Spinal cord (tissue), 9 donors: ENCODE measurements at regions not wholly inside any gene's neighbourhood (a gene's known extent, or its start where the extent isn't known, plus 50 kb on each side); places are given as distances from the start of the nearest gene placed in this dataset.
"Not testable (repeated sequence)": the region's sequence is repeated elsewhere in the genome, so short reads cannot be mapped to it uniquely, and the experiment has no call there.

Source experiments
- DNase-seq, 6 donors: peaks; one replicate each; pipeline versions ENCODE4 v3.0.0 to v3.0.0-alpha.2; 2013 to 2015; ENCODE audit warnings: low spot score in 6 of 6, low read depth in 4 of 6
- H3K27ac ChIP-seq: one replicate; pipeline ENCODE4 v1.5.1; 2013; ENCODE audit warnings: low read depth, low read length, control low read depth
- H3K27me3 ChIP-seq: one replicate; pipeline ENCODE4 v1.6.1; 2013; ENCODE audit warnings: low read length; ENCODE audit not compliant: control insufficient read depth, insufficient read depth
- H3K36me3 ChIP-seq: one replicate; pipeline ENCODE4 v1.6.1; 2013; ENCODE audit warnings: low read length; ENCODE audit not compliant: control insufficient read depth, insufficient read depth
- H3K4me1 ChIP-seq: one replicate; pipeline ENCODE4 v1.6.1; 2013; ENCODE audit warnings: low read length; ENCODE audit not compliant: control insufficient read depth, insufficient read depth
- H3K4me3 ChIP-seq: one replicate; pipeline ENCODE4 v1.5.1; 2013; ENCODE audit warnings: low read depth, low read length, control low read depth
- H3K9me3 ChIP-seq: one replicate; pipeline ENCODE4 v1.6.1; 2013; ENCODE audit warnings: low read length; ENCODE audit not compliant: control insufficient read depth, insufficient read depth
- WGBS: methylation state at CpG from one replicate; pipeline ENCODE4 v1.1.5; 2013; ENCODE audit warnings: missing lambda C conversion rate; ENCODE audit not compliant: insufficient coverage; 5-methylcytosine and 5-hydroxymethylcytosine counted together
- donor health status: healthy.

- H3K27me3 ChIP-seq = no peaks in the 10 kb centered on the region
- no peak overlapping the region for H3K4me3 ChIP-seq
- H3K27ac ChIP-seq = no peak overlapping the region
- WGBS = no CpG with 5 or more reads among the region's 2 CpGs
- DNase-seq = no peak
- H3K9me3 ChIP-seq = no peaks in the 10 kb centered on the region
- H3K4me1 ChIP-seq = no peaks in the 10 kb centered on the region
- H3K36me3 ChIP-seq = no peaks in the 10 kb centered on the region
Measured at GRCh38 chr3:150273396-150273795, 134.7 kb upstream of the TSC22D2 start.

DNA sequence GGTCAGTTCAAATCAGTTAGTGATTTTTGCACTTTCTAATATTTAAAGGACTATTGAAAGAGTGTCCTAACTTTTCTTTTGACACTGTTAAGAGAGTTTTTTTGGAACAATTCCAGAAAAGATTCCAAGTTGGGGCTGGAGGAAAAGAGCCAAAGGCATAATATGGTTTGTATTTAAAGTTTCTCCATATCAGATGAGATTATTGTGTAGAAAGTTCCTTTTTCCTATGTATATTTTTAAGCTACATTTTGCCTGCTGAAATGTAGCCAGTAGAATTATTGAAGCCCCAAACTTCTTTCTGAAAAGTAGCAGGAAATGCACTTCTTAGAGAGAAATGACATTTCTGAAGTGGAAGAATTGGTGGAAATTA is 136.5 kb upstream of the TSC22D2 start:
- H3K27ac ChIP-seq = no peak overlapping the region
- no peak overlapping the region for H3K4me3 ChIP-seq
- DNase-seq = no peak
- H3K36me3 ChIP-seq = no peaks in the 10 kb centered on the region
- H3K4me1 ChIP-seq = no peaks in the 10 kb centered on the region
- H3K9me3 ChIP-seq = no peaks in the 10 kb centered on the region
- no peaks in the 10 kb centered on the region for H3K27me3 ChIP-seq

GRCh38 chr3:150270883-150271590 is 137.1 kb upstream of the TSC22D2 start:
- H3K36me3 ChIP-seq = no peaks in the 10 kb centered on the region
- H3K4me1 ChIP-seq = no peaks in the 10 kb centered on the region
- H3K4me3 ChIP-seq = no peak overlapping the region
- no peaks in the 10 kb centered on the region for H3K9me3 ChIP-seq
- 80% methylated on average over 1 of the region's 4 CpGs for WGBS
- no peak overlapping the region for H3K27ac ChIP-seq
- no peak for DNase-seq
- no peaks in the 10 kb centered on the region for H3K27me3 ChIP-seq

- H3K9me3 ChIP-seq, H3K4me1 ChIP-seq, H3K4me3 ChIP-seq, DNase-seq, H3K36me3 ChIP-seq, H3K27me3 ChIP-seq, H3K27ac ChIP-seq: not testable (repeated sequence)
- WGBS = no CpG with 5 or more reads among the region's 3 CpGs
Measured at GRCh38 chr3:150270444-150270843, 137.7 kb upstream of the TSC22D2 start.

DNA sequence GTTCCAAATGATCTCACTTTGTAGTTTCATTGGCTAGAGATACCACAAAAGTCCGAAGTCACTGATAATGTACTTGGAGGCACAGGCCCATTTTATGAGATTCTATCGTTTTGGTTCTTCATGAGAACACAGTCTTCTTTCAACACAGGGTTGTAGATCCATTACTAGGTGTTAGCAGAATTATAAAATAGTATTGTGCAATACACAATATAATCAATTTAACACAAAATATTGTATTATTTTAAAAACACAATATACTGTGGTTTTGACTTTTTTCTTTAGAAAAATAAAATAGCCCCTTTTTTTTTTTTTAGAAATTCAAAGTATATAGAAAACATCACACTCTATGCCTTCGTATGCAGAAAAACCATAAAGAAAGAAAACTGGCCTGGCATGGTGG is 138.6 kb upstream of the TSC22D2 start:
- Histone ChIP-seq H3K4me3 (no peak overlapping the region), H3K9me3 (no peaks in the 10 kb centered on the region), H3K36me3 (no peaks in the 10 kb centered on the region), H3K27ac (no peak overlapping the region), H3K4me1 (no peaks in the 10 kb centered on the region), H3K27me3 (no peaks in the 10 kb centered on the region)
- WGBS = no CpG with 5 or more reads among the region's 3 CpGs
- DNase-seq = no peak

DNA sequence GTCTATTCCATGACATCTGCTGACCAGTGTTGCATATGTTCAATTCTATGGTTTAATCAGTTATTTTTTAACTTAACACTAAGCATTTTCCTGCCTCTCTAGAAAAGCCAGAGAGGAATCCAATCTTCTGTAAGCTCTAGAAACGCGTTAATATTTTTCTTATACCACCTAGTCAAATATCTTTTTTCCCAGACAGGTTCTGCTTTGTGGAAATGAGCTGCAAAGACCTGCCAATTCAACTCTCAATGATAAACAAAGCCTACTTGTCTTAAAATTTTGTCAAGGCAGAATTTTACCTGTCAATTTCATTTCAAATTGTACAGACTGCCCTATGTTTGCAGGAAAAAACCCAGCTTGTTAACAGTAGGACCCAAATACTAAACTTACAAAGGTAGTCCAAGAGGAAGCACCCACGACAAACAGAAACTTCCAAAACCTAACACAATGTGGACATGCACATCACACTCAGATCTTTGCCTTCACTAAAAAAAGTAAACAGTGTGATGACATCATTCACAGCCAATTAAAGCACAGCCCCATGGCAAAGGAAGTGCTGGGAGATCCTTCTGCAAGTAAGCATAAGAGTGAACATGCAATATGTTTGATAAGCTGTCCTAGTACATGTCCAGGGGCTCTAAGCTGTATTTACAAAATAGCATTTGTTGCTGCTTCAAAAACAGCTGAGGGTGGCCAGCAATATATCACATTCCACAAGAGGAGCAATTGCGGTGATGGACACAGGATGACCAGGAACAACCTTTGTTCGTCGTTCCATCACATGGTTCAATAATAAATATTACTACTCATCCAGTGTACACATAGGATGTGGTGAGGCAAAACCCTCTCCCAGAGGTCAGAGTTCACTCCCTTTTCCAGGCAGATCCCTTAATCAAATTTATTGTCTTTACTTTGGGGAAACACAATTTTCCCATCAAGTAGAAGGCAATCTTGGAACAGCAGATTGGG is 139.4 kb upstream of the TSC22D2 start:
- Histone ChIP-seq H3K27ac (no peak overlapping the region), H3K27me3 (no peaks in the 10 kb centered on the region), H3K4me3 (no peak overlapping the region), H3K4me1 (no peaks in the 10 kb centered on the region), H3K9me3 (no peaks in the 10 kb centered on the region), H3K36me3 (no peaks in the 10 kb centered on the region)
- DNase-seq = no peak
- WGBS = 93% methylated on average over 5 of the region's 6 CpGs

DNA sequence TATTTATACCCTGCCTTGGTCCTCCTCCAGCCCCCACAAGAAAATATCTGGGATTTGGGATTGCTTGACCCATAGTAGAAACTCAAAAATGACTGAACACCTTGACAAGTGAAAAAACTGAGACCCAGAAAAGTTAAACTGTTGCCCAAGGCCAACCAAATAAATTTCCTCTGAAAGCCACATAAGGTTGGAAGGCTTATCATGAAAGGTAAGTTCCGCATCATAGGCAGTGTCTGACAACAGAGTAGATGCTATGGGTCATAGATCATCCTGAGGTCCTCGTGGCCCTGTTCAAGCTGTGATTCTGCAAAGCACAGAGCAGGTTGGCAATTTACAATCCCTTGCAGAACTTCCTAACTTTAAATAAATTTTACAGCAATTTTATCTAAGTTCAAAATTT is 140.8 kb upstream of the TSC22D2 start:
- Histone ChIP-seq H3K27ac (no peak overlapping the region), H3K36me3 (no peaks in the 10 kb centered on the region), H3K27me3 (no peaks in the 10 kb centered on the region), H3K4me1 (no peaks in the 10 kb centered on the region), H3K4me3 (no peak overlapping the region), H3K9me3 (no peaks in the 10 kb centered on the region)
- WGBS = no CpG with 5 or more reads among the region's 2 CpGs
- no peak for DNase-seq

GRCh38 chr3:150265305-150265704 is 142.8 kb upstream of the TSC22D2 start:
- no peak for DNase-seq
- Histone ChIP-seq H3K4me1 (no peaks in the 10 kb centered on the region), H3K4me3 (no peak overlapping the region), H3K9me3 (no peaks in the 10 kb centered on the region), H3K36me3 (no peaks in the 10 kb centered on the region), H3K27me3 (no peaks in the 10 kb centered on the region), H3K27ac (no peak overlapping the region)
- 80% methylated on average over 2 of the region's 2 CpGs for WGBS

DNA sequence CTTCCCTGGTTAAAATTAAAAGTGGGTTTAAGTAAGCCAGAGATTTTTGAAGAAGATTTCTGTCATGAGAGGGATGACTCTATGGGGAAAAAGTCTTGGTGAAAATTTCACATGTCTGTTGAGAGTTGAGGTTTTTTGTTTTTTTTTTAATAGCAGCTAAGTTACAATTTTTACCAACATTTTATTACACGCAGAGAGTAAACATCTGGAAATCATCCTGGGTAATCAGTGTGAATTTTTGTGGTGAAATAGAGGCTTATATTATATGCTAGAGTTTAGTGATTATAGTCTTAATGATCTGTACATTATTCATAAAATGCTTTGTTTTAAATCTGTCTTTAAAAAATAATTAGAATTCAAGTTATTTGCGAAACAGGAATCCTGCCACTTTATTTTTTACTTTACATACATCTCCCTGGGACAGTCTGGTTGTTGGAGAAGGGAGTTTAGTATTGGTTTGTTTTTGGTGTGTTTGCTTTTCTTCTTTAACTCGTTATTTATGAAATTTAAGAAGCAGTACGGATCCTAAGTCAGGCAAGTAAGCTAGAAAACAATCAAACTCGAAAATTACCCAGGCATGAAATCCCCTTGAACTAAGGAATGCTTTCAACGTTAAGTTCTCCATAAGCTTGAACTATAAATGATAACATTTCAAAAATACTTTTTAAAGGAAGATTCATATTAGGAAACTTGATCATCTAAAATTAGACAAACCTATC is 143.4 kb upstream of the TSC22D2 start:
- Histone ChIP-seq H3K4me1 (no peaks in the 10 kb centered on the region), H3K9me3 (no peaks in the 10 kb centered on the region), H3K27me3 (no peaks in the 10 kb centered on the region), H3K36me3 (no peaks in the 10 kb centered on the region), H3K4me3 (no peak overlapping the region), H3K27ac (no peak overlapping the region)
- no peak for DNase-seq
- WGBS = no CpG with 5 or more reads among the region's 6 CpGs
